Mucosa of rectum (tissue), 2 donors: ENCODE measurements at regions not wholly inside any gene's neighbourhood (a gene's known extent, or its start where the extent isn't known, plus 50 kb on each side); places are given as distances from the start of the nearest gene placed in this dataset.

ENCODE experiments used
- H3K27ac ChIP-seq, 2 donors: one replicate each; pipeline ENCODE4 v1.7.0; 2013; ENCODE audit warnings: inconsistent platforms in 2 of 2, low read depth in 2 of 2, low read length in 2 of 2
- H3K27me3 ChIP-seq, 2 donors: one replicate each; pipeline ENCODE4 v1.7.0; 2013; ENCODE audit warnings: low read length in 2 of 2; ENCODE audit not compliant: control insufficient read depth in 2 of 2, insufficient read depth in 2 of 2
- H3K36me3 ChIP-seq, 2 donors: one replicate each; pipeline ENCODE4 v1.7.0; 2013; ENCODE audit warnings: low read length in 2 of 2; ENCODE audit not compliant: control insufficient read depth in 2 of 2, insufficient read depth in 2 of 2
- H3K4me1 ChIP-seq, 2 donors: one replicate each; pipeline ENCODE4 v1.7.0; 2013; ENCODE audit warnings: low read length in 2 of 2, mild to moderate bottlenecking in 1 of 2; ENCODE audit not compliant: control insufficient read depth in 2 of 2, insufficient read depth in 2 of 2
- H3K4me3 ChIP-seq, 2 donors: one replicate each; pipeline ENCODE4 v1.7.0; 2013; ENCODE audit warnings: low read length in 2 of 2
- H3K9ac ChIP-seq, 2 donors: one replicate each; pipeline ENCODE4 v1.7.0; 2013; ENCODE audit warnings: low read length in 2 of 2, low read depth in 1 of 2, mild to moderate bottlenecking in 1 of 2
- H3K9me3 ChIP-seq, 2 donors: one replicate each; pipeline ENCODE4 v1.7.0; 2013; ENCODE audit warnings: low read length in 2 of 2; ENCODE audit not compliant: control insufficient read depth in 2 of 2
- donor health status: healthy.
- donor health status: Normal muscosa, but diverticular disease.

DNA sequence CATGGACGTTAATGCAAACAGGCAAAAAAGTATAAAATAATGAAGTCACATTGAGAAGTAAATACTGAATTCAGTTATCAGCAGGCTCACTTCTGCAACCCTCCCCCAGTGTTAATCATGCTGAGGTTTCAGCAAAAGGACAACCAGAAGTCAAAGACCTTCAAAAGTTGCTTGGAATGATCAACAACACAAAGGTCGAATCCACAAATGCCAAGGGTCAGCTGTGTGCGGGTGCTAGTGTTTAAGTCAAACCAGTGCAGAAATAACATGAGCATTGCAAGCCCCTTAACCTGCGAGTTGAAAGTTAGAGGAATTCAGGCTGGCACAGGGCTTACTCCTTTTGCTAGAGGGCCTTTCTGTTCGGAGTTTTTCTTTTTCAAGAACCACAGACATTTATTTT, 436.7 kb upstream of the SEL1L start:
- H3K4me3 ChIP-seq, result no peak overlapping the region
- peaks cover 9 to 11% of the 10 kb centered on the region in 2 donors for H3K9me3 ChIP-seq
- H3K27me3 ChIP-seq, result no peaks in the 10 kb centered on the region
- H3K9ac ChIP-seq, result no peak overlapping the region
- H3K27ac ChIP-seq, result no peak overlapping the region
- no peaks in the 10 kb centered on the region for H3K4me1 ChIP-seq
- no peaks in the 10 kb centered on the region for H3K36me3 ChIP-seq

DNA sequence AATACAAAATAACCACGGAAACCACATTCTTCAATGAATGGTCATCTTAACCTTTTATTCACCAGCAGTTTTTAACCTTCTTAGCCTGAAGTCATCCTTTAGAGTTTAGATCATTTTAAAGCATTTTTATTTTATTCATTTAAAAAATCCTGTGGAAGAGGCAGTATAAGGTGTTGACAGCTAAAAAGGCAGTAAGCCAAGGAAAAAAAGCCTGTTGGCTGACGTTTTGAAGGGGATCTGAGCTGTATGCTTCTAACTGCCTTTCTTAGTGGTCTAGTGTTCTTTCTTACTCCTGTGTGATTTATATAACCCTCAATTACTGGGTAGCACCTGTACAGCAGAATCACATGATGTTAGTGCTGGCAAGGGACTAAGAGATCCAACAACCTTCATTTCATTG, 438.3 kb upstream of the SEL1L start:
- Histone ChIP-seq H3K4me3 (no peak overlapping the region), H3K9me3 (peaks cover 9 to 11% of the 10 kb centered on the region in 2 donors), H3K9ac (no peak overlapping the region), H3K27me3 (no peaks in the 10 kb centered on the region), H3K4me1 (no peaks in the 10 kb centered on the region), H3K27ac (no peak overlapping the region), H3K36me3 (no peaks in the 10 kb centered on the region)

- no peaks in the 10 kb centered on the region for H3K4me1 ChIP-seq
- H3K9ac ChIP-seq, result no peak overlapping the region
- no peaks in the 10 kb centered on the region for H3K36me3 ChIP-seq
- H3K27me3 ChIP-seq, result no peaks in the 10 kb centered on the region
- no peak overlapping the region for H3K4me3 ChIP-seq
- peaks cover 9 to 11% of the 10 kb centered on the region in 2 donors for H3K9me3 ChIP-seq
- H3K27ac ChIP-seq, result no peak overlapping the region
These were observed 438.9 kb upstream of the SEL1L start for GRCh38 chr14:81972601-81973000.

DNA sequence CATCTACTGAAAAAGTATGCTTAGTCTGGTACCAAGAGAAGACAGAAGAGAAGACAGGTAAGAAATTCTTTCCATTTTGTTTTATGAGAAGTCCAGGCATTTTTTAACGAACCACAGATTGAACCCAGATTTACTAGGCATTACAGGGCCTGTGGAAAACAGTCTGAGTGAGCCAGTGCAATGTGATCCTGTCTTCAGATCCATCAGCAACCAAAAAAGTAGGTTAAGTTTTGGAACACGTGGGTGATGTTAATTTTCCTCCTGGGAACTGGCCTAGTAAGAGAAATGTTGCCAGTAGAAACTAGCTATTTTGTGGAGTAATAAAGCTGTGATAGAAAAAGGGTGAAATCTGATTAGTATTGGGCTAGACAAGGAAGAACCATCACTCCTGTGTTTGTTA, 440.9 kb upstream of the SEL1L start:
- H3K36me3 ChIP-seq, result no peaks in the 10 kb centered on the region
- H3K27ac ChIP-seq, result no peak overlapping the region
- H3K27me3 ChIP-seq, result no peaks in the 10 kb centered on the region
- H3K4me3 ChIP-seq, result no peak overlapping the region
- no peak overlapping the region for H3K9ac ChIP-seq
- H3K4me1 ChIP-seq, result no peaks in the 10 kb centered on the region
- peaks cover 2 to 5% of the 10 kb centered on the region in 2 donors for H3K9me3 ChIP-seq

- Histone ChIP-seq H3K9ac (no peak overlapping the region), H3K27me3 (no peaks in the 10 kb centered on the region), H3K36me3 (no peaks in the 10 kb centered on the region), H3K9me3 (no peaks in the 10 kb centered on the region), H3K27ac (no peak overlapping the region), H3K4me1 (no peaks in the 10 kb centered on the region), H3K4me3 (no peak overlapping the region)
These were observed 447.1 kb upstream of the SEL1L start for GRCh38 chr14:81980601-81981306.

DNA sequence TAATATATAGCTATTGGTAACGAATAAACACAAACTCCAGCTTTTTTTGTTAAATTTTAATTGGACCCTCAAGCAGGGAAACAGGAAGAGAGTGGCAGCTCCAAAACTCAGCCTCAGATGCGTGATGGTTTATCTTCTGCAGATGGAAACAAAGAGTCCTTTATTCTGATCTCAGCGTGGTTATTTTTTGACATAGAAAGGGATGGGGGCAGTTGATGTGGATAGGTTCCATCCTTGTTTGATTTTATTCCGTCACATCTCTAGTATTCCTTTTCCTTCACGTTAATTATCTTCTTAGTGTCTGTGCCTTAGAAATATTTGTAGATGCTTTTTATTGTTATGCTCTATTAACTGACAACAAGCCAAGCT, 447.6 kb upstream of the SEL1L start:
- no peaks in the 10 kb centered on the region for H3K36me3 ChIP-seq
- no peak overlapping the region for H3K9ac ChIP-seq
- no peaks in the 10 kb centered on the region for H3K9me3 ChIP-seq
- no peaks in the 10 kb centered on the region for H3K4me1 ChIP-seq
- no peak overlapping the region for H3K4me3 ChIP-seq
- no peak overlapping the region for H3K27ac ChIP-seq
- H3K27me3 ChIP-seq, result no peaks in the 10 kb centered on the region

DNA sequence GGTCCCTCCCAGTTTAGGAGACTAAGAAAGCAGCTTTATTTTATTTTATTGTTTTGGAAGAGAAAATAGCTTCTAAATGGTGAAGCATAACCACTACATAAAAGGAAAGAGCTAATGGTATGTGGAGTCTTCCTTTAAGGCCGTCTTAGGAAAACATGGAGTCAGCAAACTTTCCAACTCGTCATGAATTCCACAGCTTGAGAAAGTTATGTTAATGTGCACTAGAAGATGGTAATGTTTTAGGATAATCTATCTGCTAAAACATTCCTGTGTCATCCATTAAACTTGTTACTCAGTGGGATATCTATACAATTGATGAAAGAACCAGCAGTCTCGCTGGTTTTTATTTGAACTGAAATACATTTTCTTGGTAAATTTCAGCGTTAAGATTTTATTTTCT, 448.4 kb upstream of the SEL1L start:
- Histone ChIP-seq H3K9me3 (no peaks in the 10 kb centered on the region), H3K4me1 (no peaks in the 10 kb centered on the region), H3K9ac (no peak overlapping the region), H3K4me3 (no peak overlapping the region), H3K36me3 (no peaks in the 10 kb centered on the region), H3K27me3 (no peaks in the 10 kb centered on the region), H3K27ac (no peak overlapping the region)

DNA sequence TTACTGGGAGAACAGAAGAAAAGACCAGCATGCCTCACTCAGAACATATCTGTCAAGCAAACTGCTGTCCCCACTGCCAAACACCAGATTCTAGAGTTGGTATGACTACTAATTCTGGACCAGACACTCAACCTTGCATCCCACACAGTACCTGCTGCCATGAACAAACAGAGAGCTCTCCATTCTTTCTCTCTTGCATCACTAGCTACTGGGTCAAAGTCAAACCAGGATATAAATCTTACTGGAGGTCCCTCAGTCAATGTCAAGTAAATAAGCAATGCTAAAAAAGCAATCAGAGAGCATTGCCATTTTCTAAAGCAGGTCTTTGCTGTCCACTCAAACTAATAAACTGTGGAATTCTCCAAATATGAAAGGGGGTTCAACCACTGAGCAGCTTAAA, 452.4 kb upstream of the SEL1L start:
- no peaks in the 10 kb centered on the region for H3K36me3 ChIP-seq
- H3K4me1 ChIP-seq, result no peaks in the 10 kb centered on the region
- H3K27me3 ChIP-seq, result no peaks in the 10 kb centered on the region
- no peak overlapping the region for H3K9ac ChIP-seq
- no peak overlapping the region for H3K4me3 ChIP-seq
- H3K9me3 ChIP-seq, result no peaks in the 10 kb centered on the region
- H3K27ac ChIP-seq, result no peak overlapping the region

DNA sequence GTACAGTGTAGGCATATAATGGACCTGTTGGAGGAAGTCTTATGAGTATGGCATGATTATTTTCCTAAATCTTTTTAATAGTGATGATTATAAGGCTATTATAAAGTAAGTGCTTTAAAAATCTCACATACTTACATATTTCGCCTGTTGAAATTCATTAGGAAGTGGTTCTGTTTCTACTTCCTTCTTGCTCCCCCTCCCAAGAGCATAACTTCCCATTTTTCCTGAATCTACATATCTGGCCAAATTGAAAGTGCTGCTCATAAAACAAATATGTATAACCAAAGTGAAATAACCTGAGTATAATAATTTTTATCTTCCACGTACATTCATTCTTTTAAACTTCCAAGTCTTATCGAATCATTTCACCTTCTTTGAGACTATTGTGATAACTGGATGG, 455.6 kb upstream of the SEL1L start:
- H3K9me3 ChIP-seq, result no peaks in the 10 kb centered on the region
- no peaks in the 10 kb centered on the region for H3K4me1 ChIP-seq
- no peaks in the 10 kb centered on the region for H3K27me3 ChIP-seq
- H3K27ac ChIP-seq, result no peak overlapping the region
- no peak overlapping the region for H3K9ac ChIP-seq
- no peaks in the 10 kb centered on the region for H3K36me3 ChIP-seq
- no peak overlapping the region for H3K4me3 ChIP-seq

DNA sequence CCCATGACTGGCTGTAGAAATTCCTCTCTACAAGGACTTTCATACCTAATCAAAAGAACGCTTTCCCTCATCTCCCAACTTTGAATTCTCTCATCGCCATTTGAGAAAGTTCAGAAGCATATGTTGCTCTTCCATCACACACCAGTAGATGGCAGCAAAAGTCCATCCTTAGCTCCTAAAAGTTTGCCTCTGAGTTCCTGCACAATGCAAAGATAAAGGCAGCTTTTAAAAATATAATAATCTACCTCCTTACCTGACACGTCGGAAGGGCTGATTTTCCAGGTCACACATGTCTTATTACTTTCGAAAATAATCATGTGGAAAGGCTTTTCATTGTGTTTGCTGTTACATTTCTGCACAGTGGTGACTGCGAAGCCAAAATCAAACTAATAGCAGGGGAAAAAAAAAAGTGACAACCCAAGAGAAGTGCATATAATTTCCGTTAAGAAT, 456.7 kb upstream of the SEL1L start:
- no peak overlapping the region for H3K4me3 ChIP-seq
- H3K4me1 ChIP-seq, result no peaks in the 10 kb centered on the region
- no peak overlapping the region for H3K27ac ChIP-seq
- no peaks in the 10 kb centered on the region for H3K9me3 ChIP-seq
- H3K36me3 ChIP-seq, result no peaks in the 10 kb centered on the region
- no peaks in the 10 kb centered on the region for H3K27me3 ChIP-seq
- no peak overlapping the region for H3K9ac ChIP-seq

DNA sequence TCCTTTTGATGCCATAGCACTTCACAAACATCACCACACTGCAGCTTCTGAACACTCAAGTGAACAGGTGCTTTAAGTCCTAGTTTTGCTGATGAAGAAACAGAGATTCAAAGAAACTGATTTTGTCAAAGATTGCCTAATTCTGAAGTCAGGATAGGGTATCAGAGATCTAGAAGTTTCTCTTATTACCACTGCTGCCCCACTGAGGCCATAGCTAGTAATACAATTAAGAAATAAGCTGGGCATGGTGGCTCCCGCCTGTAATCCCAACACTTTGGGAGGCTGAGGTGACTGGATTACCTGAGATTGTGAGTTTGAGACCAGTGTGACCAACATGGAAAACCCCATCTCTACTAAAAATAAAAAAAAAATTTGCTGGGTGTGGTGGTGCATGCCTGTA, 458.3 kb upstream of the SEL1L start:
- no peak overlapping the region for H3K4me3 ChIP-seq
- no peak overlapping the region for H3K27ac ChIP-seq
- no peak overlapping the region for H3K9ac ChIP-seq
- no peaks in the 10 kb centered on the region for H3K9me3 ChIP-seq
- no peaks in the 10 kb centered on the region for H3K27me3 ChIP-seq
- no peaks in the 10 kb centered on the region for H3K36me3 ChIP-seq
- H3K4me1 ChIP-seq, result no peaks in the 10 kb centered on the region
